Ovary (tissue), 7 donors: ENCODE measurements at regions not wholly inside any gene's neighbourhood (a gene's known extent, or its start where the extent isn't known, plus 50 kb on each side); places are given as distances from the start of the nearest gene placed in this dataset.

ENCODE experiments used
- DNase-seq, 5 donors: peaks; one replicate each; pipeline ENCODE4 v3.0.0-alpha.2; 2019 to 2020
- H3K27ac ChIP-seq, 2 donors: fragments of 200-600 bp; one replicate each; pipeline versions ENCODE4 v1.5.1 to v1.8.0; 2019 to 2022
- H3K27me3 ChIP-seq: fragments of 200-600 bp; one replicate; pipeline ENCODE4 v1.8.0; 2022
- H3K36me3 ChIP-seq: fragments of 200-600 bp; sonication (generic); one replicate; pipeline ENCODE4 v1.5.1; 2019
- H3K4me1 ChIP-seq: one replicate; pipeline ENCODE4 v1.8.1; 2013; ENCODE audit warnings: mild to moderate bottlenecking, moderate library complexity; ENCODE audit not compliant: insufficient read depth
- H3K4me3 ChIP-seq: fragments of 200-600 bp; sonication (generic); one replicate; pipeline ENCODE4 v1.5.1; 2017
- H3K9me3 ChIP-seq, 2 donors: fragments of 200-600 bp in 1 of 2; sonication (generic) in 1 of 2; one replicate each; pipeline versions ENCODE4 v1.5.1 to v1.8.1; 2013 to 2019; ENCODE audit warnings: mild to moderate bottlenecking in 1 of 2, moderate library complexity in 1 of 2
- CTCF ChIP-seq, 3 donors: fragments of 450-650 bp in 2 of 3; fragments of 200-600 bp in 1 of 3; IDR thresholded peaks; one replicate each; pipeline versions ENCODE4 v1.5.1 to v1.8.0; 2016 to 2022; ENCODE audit warnings: antibody characterized with exemption in 3 of 3, mild to moderate bottlenecking in 1 of 3
- EP300 ChIP-seq: sonication (generic); formaldehyde crosslinking; IDR thresholded peaks from one replicate; pipeline ENCODE4 v1.6.1; 2017; ENCODE audit warnings: antibody characterized with exemption
- POLR2A ChIP-seq: fragments of 450-650 bp; IDR thresholded peaks from one replicate; pipeline ENCODE4 v1.6.1; 2017; ENCODE audit warnings: antibody characterized with exemption, mild to moderate bottlenecking, moderate library complexity
- WGBS, 3 donors: extraction: QIAGEN DNeasy Blood & Tissue Kit in 1 of 3; methylation state at CpG; one replicate each; pipeline versions ENCODE4 v1.1.5 to v1.1.7; 2013 to 2017; 5-methylcytosine and 5-hydroxymethylcytosine counted together
- intact Hi-C, 4 donors: fragments of 100-400 bp; cut with DNase I; formaldehyde crosslinking; loops; one replicate each; pipeline versions ENCODE4 v1.11.0 to v1.15.1; 2022 to 2023
- donor health status: DM: no; HTN: no; CAD: no; lungs with moderate emphysema.
- donor health status: DM: no; HTN: no; CAD: no.
- donor health status: Bipolar disorder and iron deficiency.
- donor health status: DM: no; HTN: no; CAD: no.
- donor health status: DM: yes; HTN: yes; CAD: no.

- Histone ChIP-seq H3K27me3 (no peaks in the 10 kb centered on the region), H3K36me3 (no peaks in the 10 kb centered on the region), H3K27ac (no peak overlapping the region), H3K4me3 (no peak overlapping the region), H3K4me1 (no peaks in the 10 kb centered on the region), H3K9me3 (no peaks in the 10 kb centered on the region)
- no peak for TF ChIP-seq CTCF (IDR thresholded peaks at IDR 0.05)
- TF ChIP-seq EP300 = no peak
- intact Hi-C loops = no loop called here
- no peak for DNase-seq
- 48 to 96% (median 68%) methylated on average over 2 of the region's 2 CpGs for WGBS, 3 donors
Observed at GRCh38 chr4:137000432-137000831, 531.9 kb downstream of the PCDH18 start.

GRCh38 chr4:136992032-136992431 lies 540.3 kb downstream of the PCDH18 start:
- Histone ChIP-seq H3K36me3 (no peaks in the 10 kb centered on the region), H3K4me3 (no peak overlapping the region), H3K4me1 (no peaks in the 10 kb centered on the region), H3K27ac (no peak overlapping the region), H3K9me3 (no peaks in the 10 kb centered on the region), H3K27me3 (no peaks in the 10 kb centered on the region)
- intact Hi-C loops = no loop called here
- TF ChIP-seq POLR2A = no peak
- TF ChIP-seq CTCF (IDR thresholded peaks at IDR 0.05) = no peak
- TF ChIP-seq EP300 = no peak
- WGBS, 3 donors = 56 to 58% (median 57%) methylated on average over 3 of the region's 3 CpGs
- no peak for DNase-seq

GRCh38 chr4:136985683-136986082 lies 546.6 kb downstream of the PCDH18 start:
- WGBS, 3 donors = 70 to 80% (median 78%) methylated on average over 1 of the region's 1 CpG
- Histone ChIP-seq H3K4me3 (no peak overlapping the region), H3K36me3 (no peaks in the 10 kb centered on the region), H3K27me3 (no peaks in the 10 kb centered on the region), H3K27ac (no peak overlapping the region), H3K4me1 (no peaks in the 10 kb centered on the region), H3K9me3 (no peaks in the 10 kb centered on the region)
- no peak for TF ChIP-seq EP300
- no peak for TF ChIP-seq POLR2A
- intact Hi-C loops = no loop called here
- DNase-seq = no peak

- TF ChIP-seq POLR2A (no peak), CTCF (IDR thresholded peaks at IDR 0.05) (no peak), EP300 (no peak)
Observed at GRCh38 chr4:136967069-136967468, 565.2 kb downstream of the PCDH18 start.

GRCh38 chr4:136965478-136965877 lies 566.8 kb downstream of the PCDH18 start:
- Histone ChIP-seq H3K4me1 (no peaks in the 10 kb centered on the region), H3K27me3 (no peaks in the 10 kb centered on the region), H3K36me3 (no peaks in the 10 kb centered on the region), H3K4me3 (no peak overlapping the region), H3K9me3 (no peaks in the 10 kb centered on the region), H3K27ac (no peak overlapping the region)
- no peak for DNase-seq
- intact Hi-C loops = no loop called here
- TF ChIP-seq POLR2A (no peak), CTCF (IDR thresholded peaks at IDR 0.05) (no peak), EP300 (no peak)
- 72 to 80% (median 77%) methylated on average over 3 of the region's 3 CpGs for WGBS, 3 donors

More at GRCh38 chr4:136967069-136967468, 565.2 kb downstream of the PCDH18 start:
- no peak for DNase-seq
- Histone ChIP-seq H3K27ac (no peak overlapping the region), H3K27me3 (no peaks in the 10 kb centered on the region), H3K4me1 (no peaks in the 10 kb centered on the region), H3K36me3 (no peaks in the 10 kb centered on the region), H3K4me3 (no peak overlapping the region), H3K9me3 (no peaks in the 10 kb centered on the region)
- 77 to 85% (median 81%) methylated on average over 4 of the region's 4 CpGs for WGBS, 3 donors
- intact Hi-C loops = no loop called here
